Fibroblast of peridontal ligament (primary cell): ENCODE measurements at regions not wholly inside any gene's neighbourhood (a gene's known extent, or its start where the extent isn't known, plus 50 kb on each side); places are given as distances from the start of the nearest gene placed in this dataset.
"Not testable (repeated sequence)": the region's sequence is repeated elsewhere in the genome, so short reads cannot be mapped to it uniquely, and the experiment has no call there.

Experiments
- DNase-seq: peaks from one replicate; pipeline ENCODE4 v3.0.0-alpha.2; 2010; ENCODE audit errors: extremely low read depth

DNA sequence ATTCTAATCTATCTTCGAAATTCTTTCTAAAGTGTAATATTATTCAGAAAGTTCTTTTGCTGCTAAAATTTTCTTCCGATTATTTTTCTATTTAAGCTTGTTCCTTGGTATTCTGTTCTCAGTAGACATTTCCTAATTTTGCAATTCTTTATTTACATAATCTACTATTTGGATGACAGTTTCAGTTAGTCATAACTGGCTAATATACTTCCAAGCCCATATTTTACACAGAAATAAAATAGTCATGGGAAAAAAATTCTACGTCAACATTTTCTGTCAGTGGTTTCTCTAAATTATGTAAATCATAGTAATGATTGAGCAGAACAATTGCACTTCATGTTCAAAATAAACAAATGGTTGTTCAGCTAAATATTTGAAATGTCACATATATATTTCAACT is 178.0 kb upstream of the ANKRD50 start:
- DNase-seq = peak; percentile 89

GRCh38 chr4:124887739-124888138 is 175.2 kb upstream of the ANKRD50 start:
- DNase-seq = no peak

DNA sequence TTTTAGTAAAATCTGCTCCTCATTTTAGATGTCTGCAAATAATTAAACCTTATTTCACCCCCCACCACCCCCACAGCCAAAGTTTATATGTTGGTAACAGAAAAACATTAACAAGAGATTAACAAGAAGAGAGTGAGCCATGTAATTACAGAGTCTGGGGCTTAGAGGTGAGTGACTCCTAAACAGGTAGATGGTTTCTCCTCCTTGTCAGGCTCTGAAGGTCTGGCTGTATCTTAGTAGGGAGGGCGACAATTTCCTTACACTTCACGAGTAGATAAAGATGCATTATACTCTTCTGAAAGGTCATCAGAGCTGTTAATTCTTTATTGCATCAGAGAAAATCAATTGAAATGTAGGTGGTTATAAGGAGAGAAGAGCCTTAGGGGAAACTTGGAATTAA is 171.8 kb upstream of the ANKRD50 start:
- no peak for DNase-seq

GRCh38 chr4:124883632-124884031 is 171.1 kb upstream of the ANKRD50 start:
- peak; percentile 57 for DNase-seq

GRCh38 chr4:124879195-124879594 is 166.7 kb upstream of the ANKRD50 start:
- no peak for DNase-seq

DNA sequence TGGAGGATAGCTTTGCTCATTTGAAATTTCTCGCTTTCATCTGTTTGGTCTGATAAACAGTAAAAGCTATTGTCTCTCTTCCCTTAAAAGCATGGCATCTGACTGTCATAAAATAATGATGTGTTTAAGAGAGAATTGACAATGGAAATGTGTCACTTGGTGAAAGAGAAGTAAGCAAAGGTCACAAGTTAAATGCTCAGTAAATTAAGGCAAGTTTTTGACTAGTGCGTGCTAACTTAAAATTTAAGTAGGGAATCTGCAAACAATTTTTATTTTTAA is 161.6 kb upstream of the ANKRD50 start:
- no peak for DNase-seq

GRCh38 chr4:124873361-124874171 is 161.0 kb upstream of the ANKRD50 start:
- no peak for DNase-seq

GRCh38 chr4:124872659-124873058 is 160.1 kb upstream of the ANKRD50 start:
- DNase-seq = no peak

DNA sequence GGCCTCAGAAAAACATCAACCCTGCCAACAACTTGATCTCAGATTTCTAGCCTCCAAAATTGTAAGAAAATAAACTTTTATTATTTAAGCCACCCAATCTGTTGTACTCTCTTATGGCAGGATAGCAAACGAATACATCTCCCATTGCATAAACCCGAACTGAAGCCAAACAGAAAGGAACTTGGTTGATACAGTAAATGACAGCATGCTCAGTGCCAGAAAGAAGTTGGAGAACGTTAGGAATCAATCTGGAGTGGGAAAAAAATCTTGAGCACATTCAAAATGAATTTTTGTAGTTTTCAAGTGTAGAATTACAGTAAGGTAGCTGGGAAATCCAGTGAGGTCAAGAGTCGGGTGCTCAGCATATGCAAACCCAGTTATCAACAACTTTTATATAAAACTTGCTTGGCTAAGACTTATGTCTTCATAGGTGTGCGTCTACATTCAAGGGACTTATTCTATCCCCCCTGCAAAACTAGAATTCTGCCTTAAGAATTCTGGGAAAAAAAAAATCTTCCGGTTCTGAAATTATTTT is 157.5 kb upstream of the ANKRD50 start:
- DNase-seq = peak; percentile 23

GRCh38 chr4:124868495-124868894 is 156.0 kb upstream of the ANKRD50 start:
- peak; percentile 9 for DNase-seq

DNA sequence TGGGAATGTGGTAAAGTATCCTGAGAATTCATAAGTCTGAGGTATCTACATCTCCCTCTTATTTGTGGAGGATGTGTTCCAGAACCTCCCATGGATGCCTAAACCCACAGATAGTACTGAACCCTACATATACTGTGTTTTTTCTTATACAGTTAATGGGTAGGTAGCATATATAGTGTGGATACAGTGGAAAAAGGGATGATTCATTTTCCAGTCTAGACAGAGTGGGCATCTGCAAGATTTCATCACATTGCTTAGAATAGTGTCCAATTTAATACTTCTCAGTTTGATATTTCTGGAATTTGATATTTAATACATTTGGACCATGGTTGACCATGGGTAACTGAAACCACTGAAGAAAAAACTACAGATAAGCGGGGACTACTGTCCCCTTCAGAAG is 155.0 kb upstream of the ANKRD50 start:
- no peak for DNase-seq

GRCh38 chr4:124866301-124866700 is 153.8 kb upstream of the ANKRD50 start:
- DNase-seq = no peak

GRCh38 chr4:124863040-124863545 is 150.6 kb upstream of the ANKRD50 start:
- peak; percentile 16 for DNase-seq

DNA sequence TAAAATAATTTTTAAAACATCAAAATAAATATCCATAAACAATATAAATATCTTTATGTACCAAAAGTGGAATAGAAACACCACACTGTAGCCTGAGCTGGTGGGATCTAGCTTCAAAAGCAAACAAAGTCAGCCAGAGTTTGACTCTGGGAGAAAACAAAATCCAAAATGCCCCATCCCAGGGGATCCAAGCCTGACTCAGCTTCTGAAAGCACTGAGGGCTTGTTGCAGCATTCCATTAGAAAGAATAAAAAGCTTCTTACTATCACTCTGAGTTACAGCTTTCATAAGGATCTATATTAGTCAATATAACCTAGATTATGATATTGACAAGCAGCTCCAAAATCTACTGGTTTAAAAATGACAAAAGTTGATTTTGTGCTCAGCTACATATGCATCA is 149.7 kb upstream of the ANKRD50 start:
- DNase-seq = peak; percentile 76

DNA sequence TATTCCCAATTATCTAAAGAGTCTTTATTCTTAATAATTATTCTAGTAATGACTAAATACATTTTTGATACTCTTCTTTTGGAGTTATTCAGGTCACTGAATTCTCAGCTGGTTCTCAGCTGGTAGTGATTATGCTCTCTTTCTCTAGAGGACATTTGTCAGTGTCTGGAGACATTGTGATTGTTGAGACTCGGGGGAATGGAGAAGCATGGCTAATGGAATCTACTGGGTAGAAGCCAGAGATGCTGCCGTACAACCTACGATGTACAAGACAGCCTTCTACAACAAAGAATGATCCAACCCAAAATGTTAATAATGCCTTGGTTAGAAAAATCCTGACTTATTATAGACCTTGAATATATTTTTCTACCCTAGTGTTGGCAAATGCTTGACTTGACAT is 149.2 kb upstream of the ANKRD50 start:
- DNase-seq = no peak

DNA sequence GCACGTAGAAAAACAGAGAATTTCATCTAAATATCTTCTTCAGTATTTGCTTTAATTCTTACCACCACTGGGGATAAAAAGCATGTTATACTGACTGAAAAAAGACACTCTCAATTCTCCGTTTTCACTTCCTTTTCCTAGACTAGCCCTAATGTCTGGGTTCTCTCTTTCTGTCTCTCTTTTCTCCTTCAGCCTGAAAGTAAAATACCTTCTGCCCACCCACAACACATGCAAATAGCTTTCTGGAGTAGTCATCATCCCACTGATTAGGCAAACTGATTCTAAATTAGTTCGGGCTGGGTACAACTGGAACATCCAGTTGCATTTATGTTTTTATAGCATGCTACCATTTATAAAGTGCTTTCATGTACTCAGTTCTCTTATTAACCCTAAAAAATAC is 142.4 kb upstream of the ANKRD50 start:
- DNase-seq = peak; percentile 60

DNA sequence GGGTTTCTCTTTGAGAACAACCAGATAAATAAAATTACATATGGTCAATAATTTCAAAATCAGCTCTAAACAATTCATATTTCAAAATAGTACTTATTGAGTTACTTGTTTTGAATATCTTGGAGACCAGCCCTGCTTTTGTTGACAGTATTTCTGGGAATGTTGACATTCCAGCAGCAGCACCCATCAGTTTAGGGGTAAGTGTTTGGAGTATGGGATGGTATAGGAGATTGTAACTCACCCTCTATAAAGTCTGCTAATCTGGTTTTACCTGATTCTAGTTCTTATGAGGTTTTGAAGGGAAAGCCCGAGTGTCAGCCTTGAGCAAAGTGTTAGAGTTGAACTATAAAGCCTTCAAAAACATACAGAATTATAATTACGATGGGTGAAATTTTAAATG is 139.2 kb upstream of the ANKRD50 start:
- peak; percentile 23 for DNase-seq

GRCh38 chr4:124846306-124846705 is 133.8 kb upstream of the ANKRD50 start:
- DNase-seq = peak; percentile 13

DNA sequence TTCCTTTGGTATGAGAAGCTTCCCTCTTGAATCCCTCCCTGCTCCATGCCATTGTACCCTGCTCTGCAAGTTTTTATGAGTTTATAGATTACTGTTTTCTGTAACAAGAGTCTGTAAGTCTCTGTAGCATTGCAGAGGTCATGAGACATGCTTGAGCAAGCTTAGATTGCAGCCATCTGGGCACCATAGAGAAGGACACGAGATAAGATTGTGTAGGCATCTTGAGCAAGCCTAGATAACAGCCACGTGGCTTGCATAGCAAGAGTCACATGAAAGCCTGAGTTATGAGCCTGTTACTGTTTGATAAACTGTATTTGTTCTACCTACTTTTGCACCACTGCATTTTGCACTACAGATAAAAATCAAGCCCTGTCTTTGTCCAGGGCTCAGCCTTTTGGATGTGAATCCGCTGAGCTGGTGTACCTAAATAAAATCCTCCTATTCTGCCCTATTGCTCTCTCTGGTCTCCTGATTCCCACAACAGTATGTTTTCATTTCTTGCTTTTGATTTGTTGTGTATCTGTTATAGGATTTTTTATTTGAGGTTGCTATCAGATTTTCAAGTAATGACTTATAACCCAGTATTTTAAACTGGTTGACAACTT is 127.4 kb upstream of the ANKRD50 start:
- DNase-seq = no peak

- DNase-seq = no peak
Measured at GRCh38 chr4:124833831-124834505, 121.4 kb upstream of the ANKRD50 start.

- DNase-seq = no peak
Measured at GRCh38 chr4:124828382-124828781, 115.8 kb upstream of the ANKRD50 start.

DNA sequence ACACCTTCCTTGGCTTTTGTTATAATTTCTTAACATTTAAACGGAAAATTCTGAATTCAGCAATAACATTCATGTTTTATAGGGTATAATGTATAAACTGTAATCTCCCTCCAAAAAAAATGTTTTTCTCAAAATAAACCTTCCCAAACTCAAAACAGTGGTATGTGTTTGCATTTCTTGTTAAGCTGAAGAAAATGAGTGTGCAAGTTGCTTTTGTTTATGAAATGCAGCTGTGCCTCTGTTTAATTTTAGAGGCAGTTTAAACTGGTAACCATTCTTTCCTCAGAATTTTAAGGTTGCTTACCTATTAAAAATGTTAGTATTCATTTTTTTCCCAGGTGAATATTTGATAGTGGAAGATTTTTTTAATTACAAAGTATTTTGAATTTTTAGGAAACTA is 105.0 kb upstream of the ANKRD50 start:
- peak; percentile 10 for DNase-seq

DNA sequence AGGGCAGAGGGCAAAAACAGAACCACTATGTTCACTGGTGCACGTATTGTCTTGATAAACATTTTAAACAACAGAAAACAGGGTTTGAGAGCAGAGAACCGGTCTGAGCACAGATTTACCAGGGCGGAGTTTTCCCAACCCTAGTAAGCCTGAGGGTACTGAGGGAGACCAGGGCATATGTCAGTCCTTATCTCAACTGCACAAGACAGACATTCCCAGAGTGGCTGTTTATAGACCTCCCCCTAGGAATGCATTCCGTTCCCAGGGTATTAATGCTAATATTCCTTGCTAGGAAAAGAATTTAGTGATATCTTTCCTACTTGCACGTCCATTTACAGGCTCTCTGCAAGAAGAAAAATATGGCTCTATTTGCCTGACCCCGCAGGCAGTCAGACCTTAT is 99.7 kb upstream of the ANKRD50 start:
- DNase-seq = not testable (repeated sequence)
